GM12892 (cell line): ENCODE measurements at regions not wholly inside any gene's neighbourhood (a gene's known extent, or its start where the extent isn't known, plus 50 kb on each side); places are given as distances from the start of the nearest gene placed in this dataset.

Experiments used
- POLR2A ChIP-seq: IDR thresholded peaks from 2 replicates; pipeline ENCODE4 v1.6.1; 2011; ENCODE audit warnings: low read depth, low read length, control low read depth
- POLR2AphosphoS5 ChIP-seq: IDR thresholded peaks from 2 replicates; pipeline ENCODE4 v1.6.1; 2011; ENCODE audit warnings: low read depth, low read length, control low read depth

DNA sequence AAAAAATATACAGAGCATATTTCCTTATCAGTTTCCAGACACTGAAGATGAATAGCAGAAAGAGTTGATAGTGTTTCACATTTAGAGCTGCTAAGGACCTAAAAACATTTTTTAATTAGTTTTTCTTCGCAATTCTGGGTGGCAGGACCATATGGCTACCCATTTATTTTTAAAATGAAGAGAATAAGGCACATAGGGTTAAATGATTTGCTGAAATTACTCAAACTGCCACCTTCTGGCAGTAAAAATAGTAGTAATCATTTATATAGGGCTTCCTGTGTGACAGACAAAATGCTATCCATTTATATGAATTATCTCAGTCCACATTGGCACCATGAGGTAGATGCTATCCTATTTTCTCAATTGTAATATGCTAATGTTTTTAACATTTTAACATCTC is 108.6 kb upstream of the CCDC196 start:
- TF ChIP-seq POLR2AphosphoS5, result no peak
- TF ChIP-seq POLR2A, result no peak
